ENCODE measurements at regions not wholly inside any gene's neighbourhood (a gene's known extent, or its start where the extent isn't known, plus 50 kb on each side); places are given as distances from the start of the nearest gene placed in this dataset.

GRCh38 chr7:82530361-82530760 lies 86.8 kb upstream of the CACNA2D1 start:
- TF ChIP-seq POLR2A (IDR thresholded peaks at IDR 0.05; ENCODE audit: borderline replicate concordance, extremely low read depth, insufficient read depth, insufficient read length): no peak
- TF ChIP-seq CTCF (IDR thresholded peaks at IDR 0.05 in 2 of 3, conservative IDR thresholded peaks at IDR 0.05 in 1 of 3; ENCODE audit: borderline replicate concordance in 1 of 3, insufficient read depth in 1 of 3, low read depth in 2 of 3, low read length in 2 of 3): no peak
- TF ChIP-seq ZFX (IDR thresholded peaks at IDR 0.05): no peak
- TF ChIP-seq JUND (IDR thresholded peaks at IDR 0.05): no peak
- no peak for TF ChIP-seq ZNF274 (IDR thresholded peaks at IDR 0.05; ENCODE audit: low read depth, low read length)
- no peak for TF ChIP-seq EZH2 (IDR thresholded peaks at IDR 0.05)
- no peak for TF ChIP-seq YY1 (IDR thresholded peaks at IDR 0.05; ENCODE audit: extremely low read depth, insufficient replicate concordance, low read depth, low read length)
- TF ChIP-seq ATF3 (IDR thresholded peaks at IDR 0.05): no peak
- TF ChIP-seq POLR2AphosphoS5 (IDR thresholded peaks at IDR 0.05; ENCODE audit: low read depth, low read length): no peak
- no peak for TF ChIP-seq EZH2phosphoT487 (IDR thresholded peaks at IDR 0.05; ENCODE audit: borderline replicate concordance)
- TF ChIP-seq FOSL1 (IDR thresholded peaks at IDR 0.05; ENCODE audit: low read depth): no peak
- TF ChIP-seq EGR1 (IDR thresholded peaks at IDR 0.05; ENCODE audit: low read depth): no peak
- no peak for TF ChIP-seq TCF7L2 (IDR thresholded peaks at IDR 0.05; ENCODE audit: borderline replicate concordance, extremely low read depth, insufficient read depth, insufficient read length)
